ENCODE measurements at regions not wholly inside any gene's neighbourhood (a gene's known extent, or its start where the extent isn't known, plus 50 kb on each side); places are given as distances from the start of the nearest gene placed in this dataset.

DNA sequence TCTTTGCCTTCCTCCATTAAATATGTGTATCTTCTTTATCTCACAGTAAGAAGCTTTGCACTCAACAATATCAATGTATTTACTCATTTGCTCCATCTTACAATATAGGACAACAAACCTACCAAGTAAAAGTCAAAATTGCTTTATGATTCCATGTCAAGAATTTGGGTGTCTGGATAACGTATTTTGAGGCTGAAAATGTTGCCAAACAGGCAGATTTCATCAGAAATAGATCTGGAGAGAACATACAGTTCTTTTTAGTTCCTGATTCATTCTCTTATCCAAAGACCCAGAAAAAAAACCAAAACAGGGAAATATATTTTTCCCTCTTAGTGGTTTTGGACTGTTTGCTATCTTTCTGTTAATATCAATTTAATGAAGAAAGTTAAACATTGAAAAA is 621.1 kb downstream of the STK39 start:
- H3K36me3 Mint-ChIP-seq (ENCODE audit: low read depth): no peaks in the 10 kb centered on the region
- H3K27ac Mint-ChIP-seq (ENCODE audit: unreplicated experiment): no peak overlapping the region
- DNase-seq (ENCODE audit: low read depth, low spot score): no peak
- no peaks in the 10 kb centered on the region for H3K27me3 Mint-ChIP-seq (ENCODE audit: low read depth)
- TF ChIP-seq, protein P1, sequence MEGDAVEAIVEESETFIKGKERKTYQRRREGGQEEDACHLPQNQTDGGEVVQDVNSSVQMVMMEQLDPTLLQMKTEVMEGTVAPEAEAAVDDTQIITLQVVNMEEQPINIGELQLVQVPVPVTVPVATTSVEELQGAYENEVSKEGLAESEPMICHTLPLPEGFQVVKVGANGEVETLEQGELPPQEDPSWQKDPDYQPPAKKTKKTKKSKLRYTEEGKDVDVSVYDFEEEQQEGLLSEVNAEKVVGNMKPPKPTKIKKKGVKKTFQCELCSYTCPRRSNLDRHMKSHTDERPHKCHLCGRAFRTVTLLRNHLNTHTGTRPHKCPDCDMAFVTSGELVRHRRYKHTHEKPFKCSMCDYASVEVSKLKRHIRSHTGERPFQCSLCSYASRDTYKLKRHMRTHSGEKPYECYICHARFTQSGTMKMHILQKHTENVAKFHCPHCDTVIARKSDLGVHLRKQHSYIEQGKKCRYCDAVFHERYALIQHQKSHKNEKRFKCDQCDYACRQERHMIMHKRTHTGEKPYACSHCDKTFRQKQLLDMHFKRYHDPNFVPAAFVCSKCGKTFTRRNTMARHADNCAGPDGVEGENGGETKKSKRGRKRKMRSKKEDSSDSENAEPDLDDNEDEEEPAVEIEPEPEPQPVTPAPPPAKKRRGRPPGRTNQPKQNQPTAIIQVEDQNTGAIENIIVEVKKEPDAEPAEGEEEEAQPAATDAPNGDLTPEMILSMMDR (conservative IDR thresholded peaks at IDR 0.05): no peak
- H3K9me3 Mint-ChIP-seq: peaks cover 2% of the 10 kb centered on the region
- H3K4me1 Mint-ChIP-seq: peaks cover 4% of the 10 kb centered on the region
- no peak overlapping the region for H3K4me3 Mint-ChIP-seq

DNA sequence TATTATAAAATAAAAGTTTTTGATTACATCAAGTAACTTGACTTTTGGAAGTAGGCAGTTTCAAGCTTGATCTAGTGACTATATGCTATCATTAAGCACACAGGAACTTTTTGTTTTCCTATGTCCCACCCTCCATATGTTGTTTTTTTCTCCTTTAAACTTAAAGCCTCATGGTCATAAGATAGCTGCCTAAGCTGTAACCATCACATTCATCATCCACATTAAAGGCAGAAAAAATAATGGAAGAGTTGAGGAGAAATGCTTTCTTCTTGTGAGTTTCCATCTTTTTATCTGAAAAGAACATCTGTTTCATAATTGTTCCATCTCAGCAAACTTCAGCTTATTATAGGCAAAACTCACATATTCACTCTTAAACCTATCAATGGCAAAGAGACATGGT is 630.4 kb downstream of the STK39 start:
- H3K36me3 Mint-ChIP-seq (ENCODE audit: low read depth): no peaks in the 10 kb centered on the region
- H3K9me3 Mint-ChIP-seq: peaks cover 8% of the 10 kb centered on the region
- no peak overlapping the region for H3K27ac Mint-ChIP-seq (ENCODE audit: unreplicated experiment)
- no peak overlapping the region for H3K4me3 Mint-ChIP-seq
- H3K4me1 Mint-ChIP-seq: no peaks in the 10 kb centered on the region
- TF ChIP-seq, protein P1 (conservative IDR thresholded peaks at IDR 0.05): no peak
- DNase-seq (ENCODE audit: low read depth, low spot score): no peak
- H3K27me3 Mint-ChIP-seq (ENCODE audit: low read depth): no peaks in the 10 kb centered on the region

DNA sequence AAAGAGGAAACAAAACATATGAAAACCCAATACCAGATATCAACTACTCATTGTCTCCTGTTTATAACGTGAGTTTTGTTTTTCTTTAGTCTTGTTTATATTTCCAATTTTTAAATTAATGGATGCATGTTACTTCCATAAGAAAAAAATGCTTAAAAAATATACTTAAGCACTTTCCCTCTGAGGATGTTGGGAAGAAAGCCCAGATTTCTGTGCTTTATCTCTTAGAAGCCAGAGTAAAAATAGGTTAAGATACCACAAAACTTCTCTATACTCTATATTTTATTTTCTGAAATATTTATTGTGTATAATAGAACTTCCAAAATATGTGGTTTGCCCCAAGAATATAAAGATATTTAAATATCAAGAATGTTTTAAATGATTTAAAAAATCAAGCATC is 633.9 kb downstream of the STK39 start:
- peaks cover 4% of the 10 kb centered on the region for H3K4me1 Mint-ChIP-seq
- H3K27ac Mint-ChIP-seq (ENCODE audit: unreplicated experiment): no peak overlapping the region
- TF ChIP-seq, protein P1 (conservative IDR thresholded peaks at IDR 0.05): no peak
- H3K27me3 Mint-ChIP-seq (ENCODE audit: low read depth): no peaks in the 10 kb centered on the region
- no peak overlapping the region for H3K4me3 Mint-ChIP-seq
- no peaks in the 10 kb centered on the region for H3K36me3 Mint-ChIP-seq (ENCODE audit: low read depth)
- DNase-seq (ENCODE audit: low read depth, low spot score): no peak
- H3K9me3 Mint-ChIP-seq: peaks cover 10% of the 10 kb centered on the region

DNA sequence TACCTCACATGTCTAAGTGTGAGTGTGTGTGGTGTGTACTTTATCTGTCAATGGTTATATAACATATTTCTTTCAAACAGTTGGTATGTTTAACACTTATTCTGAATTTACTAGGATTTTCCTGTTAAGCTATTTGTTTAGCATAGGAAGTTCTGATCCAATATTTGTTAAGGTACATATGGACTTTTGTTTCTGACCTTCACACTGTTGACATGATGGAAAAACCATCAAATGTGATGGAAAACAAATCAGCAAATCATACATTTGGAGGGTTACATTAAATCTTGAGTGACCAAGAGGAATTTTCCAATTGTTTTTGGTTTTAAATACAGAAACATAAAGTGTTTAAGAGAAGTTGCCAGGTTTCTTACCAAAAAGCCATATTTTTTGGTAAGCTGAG is 638.9 kb downstream of the STK39 start:
- TF ChIP-seq, protein P1 (conservative IDR thresholded peaks at IDR 0.05): no peak
- DNase-seq (ENCODE audit: low read depth, low spot score): no peak
- H3K4me3 Mint-ChIP-seq: no peak overlapping the region
- H3K4me1 Mint-ChIP-seq: peaks cover 4% of the 10 kb centered on the region
- H3K9me3 Mint-ChIP-seq: peaks cover 6% of the 10 kb centered on the region
- H3K36me3 Mint-ChIP-seq (ENCODE audit: low read depth): peaks cover 2% of the 10 kb centered on the region
- no peak overlapping the region for H3K27ac Mint-ChIP-seq (ENCODE audit: unreplicated experiment)
- H3K27me3 Mint-ChIP-seq (ENCODE audit: low read depth): no peaks in the 10 kb centered on the region

DNA sequence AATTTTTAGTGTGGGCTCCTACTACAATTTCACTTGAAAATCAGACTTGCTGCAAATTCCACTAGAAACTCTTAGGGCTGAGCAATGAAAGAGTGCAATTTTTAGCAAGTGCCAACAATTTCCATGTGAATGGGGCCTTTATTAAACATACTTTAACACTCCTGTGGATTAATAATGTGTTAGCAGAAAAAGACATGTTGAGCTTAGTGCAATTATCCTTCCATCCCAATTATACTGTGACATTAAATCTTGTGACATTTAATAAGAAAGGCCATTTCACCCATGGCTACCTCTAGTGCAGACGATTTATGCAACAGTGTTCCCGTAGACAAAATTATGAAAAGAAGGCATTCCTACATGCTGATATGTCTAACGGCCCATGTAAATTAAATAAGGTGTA is 639.7 kb downstream of the STK39 start:
- no peaks in the 10 kb centered on the region for H3K27me3 Mint-ChIP-seq (ENCODE audit: low read depth)
- peaks cover 2% of the 10 kb centered on the region for H3K36me3 Mint-ChIP-seq (ENCODE audit: low read depth)
- TF ChIP-seq, protein P1 (conservative IDR thresholded peaks at IDR 0.05): no peak
- H3K4me3 Mint-ChIP-seq: no peak overlapping the region
- no peak for DNase-seq (ENCODE audit: low read depth, low spot score)
- peaks cover 7% of the 10 kb centered on the region for H3K9me3 Mint-ChIP-seq
- H3K27ac Mint-ChIP-seq (ENCODE audit: unreplicated experiment): no peak overlapping the region
- peaks cover 4% of the 10 kb centered on the region for H3K4me1 Mint-ChIP-seq

DNA sequence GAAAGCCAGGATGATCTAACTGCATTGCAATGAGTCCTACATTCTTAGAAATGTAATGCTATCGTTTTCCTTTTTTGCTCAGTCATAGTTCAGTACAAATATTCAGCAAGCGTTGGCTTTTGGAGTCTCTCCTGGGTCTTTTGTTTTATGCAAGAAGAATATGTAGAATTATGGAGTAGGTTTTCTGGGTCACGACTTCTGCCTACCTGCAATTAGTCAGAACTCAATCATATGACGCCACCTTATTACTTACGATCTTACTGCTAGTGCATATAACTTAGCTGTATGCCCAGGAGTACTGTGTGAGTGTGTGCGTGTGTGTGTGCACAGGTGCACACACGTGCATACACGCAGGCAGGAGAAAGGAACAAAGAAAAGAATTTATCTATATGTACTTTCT is 640.2 kb downstream of the STK39 start:
- H3K4me1 Mint-ChIP-seq: peaks cover 4% of the 10 kb centered on the region
- TF ChIP-seq, protein P1 (conservative IDR thresholded peaks at IDR 0.05): no peak
- H3K4me3 Mint-ChIP-seq: no peak overlapping the region
- no peaks in the 10 kb centered on the region for H3K27me3 Mint-ChIP-seq (ENCODE audit: low read depth)
- DNase-seq (ENCODE audit: low read depth, low spot score): no peak
- peaks cover 9% of the 10 kb centered on the region for H3K9me3 Mint-ChIP-seq
- peaks cover 4% of the 10 kb centered on the region for H3K36me3 Mint-ChIP-seq (ENCODE audit: low read depth)
- H3K27ac Mint-ChIP-seq (ENCODE audit: unreplicated experiment): no peak overlapping the region

All from neural crest cell (in vitro differentiated cells).